ENCODE measurements at regions not wholly inside any gene's neighbourhood (a gene's known extent, or its start where the extent isn't known, plus 50 kb on each side); places are given as distances from the start of the nearest gene placed in this dataset.

DNA sequence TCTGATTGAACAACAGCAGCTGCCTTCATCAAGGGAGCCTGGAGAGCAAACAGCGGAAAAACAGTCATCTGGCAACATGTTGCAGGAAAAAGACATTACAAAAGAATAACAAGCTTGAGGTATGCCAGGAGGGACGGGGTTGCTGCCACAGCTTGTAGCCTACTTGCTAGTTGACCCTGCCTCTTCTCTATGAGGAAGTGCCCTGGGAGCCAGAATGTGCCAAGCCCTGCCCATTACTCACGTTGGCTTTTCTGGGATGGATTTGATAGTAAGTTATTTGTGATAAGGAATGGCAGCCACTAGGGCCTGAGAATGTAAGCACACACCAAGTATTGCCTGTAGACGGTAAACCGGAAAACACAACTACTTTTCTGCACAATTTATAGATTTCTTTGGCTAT lies 113.5 kb upstream of the KIRREL3 start:
- ChIA-PET CTCF (no interaction called here), POLR2A (no interaction called here)
- Mint-ChIP-seq H3K4me1 (ENCODE audit: low read depth) (no peaks in the 10 kb centered on the region), H3K9me3 (ENCODE audit: insufficient read depth) (no peaks in the 10 kb centered on the region), H3K27me3 (ENCODE audit: low read depth) (no peaks in the 10 kb centered on the region), H3K36me3 (ENCODE audit: low read depth) (no peaks in the 10 kb centered on the region), H3K27ac (no peak overlapping the region), H3K4me3 (no peak overlapping the region)
- ATAC-seq (no peak), DNase-seq (no peak)

DNA sequence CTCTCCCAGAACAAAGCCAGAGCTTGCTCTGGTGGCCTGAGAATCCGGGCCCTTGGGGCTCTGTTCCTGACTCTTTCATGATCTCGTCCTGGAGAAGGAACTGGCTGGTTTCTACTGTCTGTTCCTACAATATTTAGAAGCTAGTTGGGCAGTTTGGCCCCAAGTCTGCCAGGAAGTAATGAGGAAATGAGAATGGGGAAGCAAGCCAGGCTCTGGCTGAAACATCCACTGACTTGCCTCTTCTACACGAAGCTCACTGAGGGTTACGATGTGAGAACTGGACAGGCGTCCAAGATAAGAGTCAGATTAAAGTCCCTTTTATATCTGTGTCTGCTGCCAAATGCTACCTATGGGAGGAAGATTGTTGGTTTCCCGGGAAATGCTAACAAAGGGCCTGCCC lies 110.0 kb upstream of the KIRREL3 start:
- no peaks in the 10 kb centered on the region for H3K27me3 Mint-ChIP-seq (ENCODE audit: low read depth)
- ATAC-seq (no peak), DNase-seq (no peak)
- POLR2A ChIA-PET: no interaction called here
- CTCF ChIA-PET: no interaction called here
- H3K27ac Mint-ChIP-seq: no peak overlapping the region
- no peak overlapping the region for H3K4me3 Mint-ChIP-seq
- H3K9me3 Mint-ChIP-seq (ENCODE audit: insufficient read depth): no peaks in the 10 kb centered on the region
- no peaks in the 10 kb centered on the region for H3K36me3 Mint-ChIP-seq (ENCODE audit: low read depth)
- no peaks in the 10 kb centered on the region for H3K4me1 Mint-ChIP-seq (ENCODE audit: low read depth)

DNA sequence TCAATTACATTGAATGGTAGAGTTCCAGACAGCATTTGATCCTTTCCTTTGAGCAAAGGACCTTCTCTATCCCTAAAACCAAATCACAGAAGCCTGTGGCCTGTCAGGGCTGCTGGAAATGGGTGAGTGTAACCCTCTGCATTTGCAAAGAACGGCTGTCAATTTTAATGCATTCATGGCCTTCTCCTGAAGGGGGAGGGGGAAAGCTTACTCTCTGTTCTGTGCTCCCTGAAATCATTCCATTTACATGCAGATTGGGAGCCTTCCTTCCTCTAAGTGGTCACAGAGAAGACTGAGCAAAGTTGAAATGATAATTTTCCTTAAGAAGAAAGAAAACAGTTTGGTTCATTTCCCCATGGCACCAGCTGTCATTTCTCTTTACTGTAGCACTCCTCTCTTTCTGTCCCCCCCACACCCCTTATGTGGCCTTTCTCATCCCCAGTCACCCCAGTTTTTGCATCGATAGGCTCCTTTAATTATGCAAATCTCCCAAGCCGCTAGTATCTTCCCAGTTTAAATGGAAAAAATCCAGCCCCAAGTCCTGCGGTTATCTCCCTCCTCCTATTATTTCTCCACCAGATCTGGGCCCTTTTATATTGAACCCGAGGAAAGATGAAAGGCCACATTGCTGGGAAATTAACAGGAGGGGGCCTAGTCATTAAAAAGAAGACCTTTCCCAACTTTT lies 109.4 kb upstream of the KIRREL3 start:
- Mint-ChIP-seq H3K27me3 (ENCODE audit: low read depth) (no peaks in the 10 kb centered on the region), H3K4me1 (ENCODE audit: low read depth) (no peaks in the 10 kb centered on the region), H3K36me3 (ENCODE audit: low read depth) (no peaks in the 10 kb centered on the region), H3K4me3 (no peak overlapping the region), H3K9me3 (ENCODE audit: insufficient read depth) (no peaks in the 10 kb centered on the region), H3K27ac (no peak overlapping the region)
- DNase-seq (no peak), ATAC-seq (no peak)
- POLR2A ChIA-PET: no interaction called here
- CTCF ChIA-PET: no interaction called here

DNA sequence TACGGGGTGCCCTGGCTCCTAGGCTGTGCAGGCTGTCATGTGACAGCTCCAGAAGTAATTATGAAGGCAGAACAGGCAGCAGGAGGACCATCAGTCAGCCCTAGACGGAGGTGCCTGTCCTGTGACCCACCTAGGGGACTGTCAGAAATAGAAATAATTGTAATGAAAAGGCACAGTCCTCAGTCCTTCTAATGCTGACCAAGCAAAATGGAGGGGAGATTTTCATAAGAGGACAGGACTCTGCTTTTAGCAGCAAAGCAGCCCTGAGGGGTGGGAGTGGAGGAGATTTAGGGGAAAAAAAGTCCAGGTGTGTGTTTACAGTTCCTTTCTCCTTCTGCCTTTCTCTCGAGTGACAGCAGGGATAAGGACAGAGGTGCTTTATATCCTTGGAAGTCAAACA lies 108.3 kb upstream of the KIRREL3 start:
- H3K36me3 Mint-ChIP-seq (ENCODE audit: low read depth): no peaks in the 10 kb centered on the region
- no peak for DNase-seq
- H3K4me3 Mint-ChIP-seq: no peak overlapping the region
- no peak for ATAC-seq
- H3K27ac Mint-ChIP-seq: no peak overlapping the region
- no peaks in the 10 kb centered on the region for H3K27me3 Mint-ChIP-seq (ENCODE audit: low read depth)
- no peaks in the 10 kb centered on the region for H3K9me3 Mint-ChIP-seq (ENCODE audit: insufficient read depth)
- no peaks in the 10 kb centered on the region for H3K4me1 Mint-ChIP-seq (ENCODE audit: low read depth)
- ChIA-PET POLR2A (no interaction called here), CTCF (no interaction called here)

DNA sequence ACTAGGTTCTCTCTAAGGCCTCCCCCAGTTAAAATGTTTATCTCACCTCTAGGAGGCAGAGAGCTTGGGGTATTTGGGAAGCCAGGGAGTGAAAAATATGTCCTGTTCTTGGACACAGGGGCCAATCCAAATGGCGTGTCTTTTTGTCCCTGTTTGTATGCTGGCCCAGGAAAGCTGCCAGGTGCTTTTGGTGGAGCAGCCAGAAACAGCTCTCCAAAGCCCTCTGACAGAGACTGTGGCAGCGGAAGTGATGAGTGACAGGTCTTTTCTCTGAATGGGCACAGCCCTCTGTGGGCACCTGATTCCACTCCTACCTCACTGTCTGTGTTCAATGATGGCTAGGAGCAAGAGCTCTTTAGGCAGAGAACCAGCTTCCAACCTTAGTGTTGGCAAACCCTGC lies 106.4 kb upstream of the KIRREL3 start:
- ChIA-PET CTCF (no interaction called here), POLR2A (no interaction called here)
- H3K27me3 Mint-ChIP-seq (ENCODE audit: low read depth): no peaks in the 10 kb centered on the region
- H3K36me3 Mint-ChIP-seq (ENCODE audit: low read depth): no peaks in the 10 kb centered on the region
- DNase-seq (no peak), ATAC-seq (no peak)
- no peaks in the 10 kb centered on the region for H3K4me1 Mint-ChIP-seq (ENCODE audit: low read depth)
- H3K4me3 Mint-ChIP-seq: no peak overlapping the region
- no peaks in the 10 kb centered on the region for H3K9me3 Mint-ChIP-seq (ENCODE audit: insufficient read depth)
- no peak overlapping the region for H3K27ac Mint-ChIP-seq

DNA sequence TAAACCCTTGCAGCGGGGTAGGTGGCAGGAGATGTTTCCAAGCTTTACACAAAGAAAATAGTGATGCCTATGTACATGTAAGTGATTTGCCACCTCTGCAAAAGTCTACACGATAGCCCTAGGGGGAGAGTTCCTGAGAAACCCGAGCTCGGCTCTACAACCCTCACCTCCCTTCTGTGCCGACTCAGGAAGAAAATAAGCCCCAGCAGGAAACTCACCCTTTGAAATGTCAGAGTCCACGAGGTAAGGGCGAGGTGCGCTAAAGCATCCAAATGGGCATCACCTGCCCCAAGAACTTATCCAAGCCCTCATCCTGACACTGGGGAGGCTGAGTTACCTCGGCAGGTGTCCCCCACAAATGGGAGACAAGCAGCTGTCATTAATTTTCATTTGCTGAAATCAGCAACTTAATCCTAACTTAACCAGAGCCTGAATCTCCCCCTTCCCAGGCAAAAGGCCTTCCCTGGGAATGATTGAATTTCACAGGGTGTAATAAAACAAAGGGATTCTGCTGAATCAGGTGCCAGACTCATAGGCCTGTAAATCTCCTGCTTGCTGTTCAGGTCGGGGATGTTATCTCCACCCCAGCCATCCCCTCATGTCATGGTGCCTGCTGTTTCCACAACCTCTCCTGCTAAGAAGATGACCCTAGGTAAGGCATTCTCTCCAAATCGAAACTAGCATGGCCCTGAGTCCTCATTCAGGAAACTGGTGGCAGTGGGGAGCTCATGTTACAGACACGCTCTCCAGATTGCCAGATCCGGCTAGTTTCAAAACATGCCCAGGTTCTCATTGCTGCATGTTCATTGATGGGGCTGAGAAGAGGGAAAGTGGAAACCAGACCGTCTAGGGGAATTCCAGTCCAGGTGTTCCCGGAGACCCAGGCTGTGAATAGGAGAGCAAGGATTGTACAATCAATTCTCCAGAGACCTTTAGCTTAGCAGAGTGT lies 105.3 kb upstream of the KIRREL3 start:
- Mint-ChIP-seq H3K27me3 (ENCODE audit: low read depth) (no peaks in the 10 kb centered on the region), H3K4me3 (no peak overlapping the region), H3K36me3 (ENCODE audit: low read depth) (no peaks in the 10 kb centered on the region), H3K9me3 (ENCODE audit: insufficient read depth) (no peaks in the 10 kb centered on the region), H3K27ac (no peak overlapping the region), H3K4me1 (ENCODE audit: low read depth) (no peaks in the 10 kb centered on the region)
- ATAC-seq (no peak), DNase-seq (no peak)
- POLR2A ChIA-PET: no interaction called here
- CTCF ChIA-PET: no interaction called here

DNA sequence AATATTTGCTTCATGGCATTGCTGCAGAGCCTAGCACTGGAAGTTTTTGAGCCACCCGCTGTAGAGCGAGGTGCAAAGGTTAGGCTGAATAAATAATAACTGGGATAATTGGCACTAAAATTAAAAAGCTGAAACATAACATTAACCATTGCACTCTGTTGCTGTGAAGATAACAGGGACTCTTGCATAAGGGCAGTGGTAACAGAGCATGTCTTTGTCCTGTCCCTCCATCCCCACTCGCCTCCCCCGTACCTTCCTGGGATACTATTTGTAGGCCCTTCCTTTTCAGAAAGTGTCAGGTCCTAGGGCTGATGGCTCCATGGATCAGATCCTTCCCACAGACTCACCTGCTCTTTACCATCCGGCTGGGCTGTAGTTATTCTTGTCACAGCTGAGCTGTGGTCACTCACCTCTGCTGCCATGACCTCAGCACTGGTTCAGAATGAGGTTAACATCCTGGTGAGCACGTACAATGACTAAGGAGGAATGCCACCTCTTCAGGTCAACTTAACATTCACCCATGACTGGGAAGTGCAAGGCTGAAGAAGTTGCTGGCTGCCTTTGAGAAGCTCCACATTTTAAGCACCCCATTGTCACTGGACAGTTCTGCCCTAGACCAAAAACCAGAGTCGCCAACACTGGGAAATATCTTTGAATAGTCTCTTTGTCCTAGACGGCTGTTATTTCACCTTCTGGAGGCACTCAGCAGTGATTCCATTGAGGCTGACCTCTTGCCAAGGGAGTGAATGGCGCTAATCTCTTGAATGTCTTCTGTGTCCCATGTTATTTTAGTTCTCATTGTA lies 103.2 kb upstream of the KIRREL3 start:
- ATAC-seq: no peak
- ChIA-PET CTCF (no interaction called here), POLR2A (interaction anchor here (0.7 kb wide), 1 partner anchor 77 kb away, joined by 3 read pairs; no protein-coding TSS in a partner anchor)
- H3K4me3 Mint-ChIP-seq: no peak overlapping the region
- no peaks in the 10 kb centered on the region for H3K36me3 Mint-ChIP-seq (ENCODE audit: low read depth)
- H3K27ac Mint-ChIP-seq: no peak overlapping the region
- no peak for DNase-seq
- no peaks in the 10 kb centered on the region for H3K27me3 Mint-ChIP-seq (ENCODE audit: low read depth)
- no peaks in the 10 kb centered on the region for H3K4me1 Mint-ChIP-seq (ENCODE audit: low read depth)
- H3K9me3 Mint-ChIP-seq (ENCODE audit: insufficient read depth): no peaks in the 10 kb centered on the region

DNA sequence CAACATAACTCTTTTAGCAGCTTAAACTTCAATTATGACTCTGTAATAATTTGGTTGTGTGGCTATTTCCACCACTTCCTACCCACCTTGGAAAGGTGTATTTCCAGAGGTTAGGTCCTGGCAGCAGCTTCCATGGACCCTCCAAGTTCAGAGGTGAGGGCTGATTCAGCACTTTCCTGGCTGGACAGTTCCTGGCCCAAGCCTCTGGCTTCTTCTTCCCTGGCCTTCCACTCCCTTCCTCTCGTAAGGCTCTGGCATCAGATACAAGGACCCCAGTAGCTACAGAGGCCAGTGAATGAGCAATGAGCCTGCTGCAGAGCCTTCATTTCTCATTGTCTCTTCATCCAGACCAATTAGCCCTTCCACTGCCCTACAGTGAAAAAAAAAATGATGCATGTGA lies 98.1 kb upstream of the KIRREL3 start:
- Mint-ChIP-seq H3K4me1 (ENCODE audit: low read depth) (no peaks in the 10 kb centered on the region), H3K27ac (no peak overlapping the region), H3K27me3 (ENCODE audit: low read depth) (no peaks in the 10 kb centered on the region), H3K9me3 (ENCODE audit: insufficient read depth) (no peaks in the 10 kb centered on the region), H3K4me3 (no peak overlapping the region), H3K36me3 (ENCODE audit: low read depth) (no peaks in the 10 kb centered on the region)
- DNase-seq (no peak), ATAC-seq (no peak)
- POLR2A ChIA-PET: no interaction called here
- CTCF ChIA-PET: no interaction called here

DNA sequence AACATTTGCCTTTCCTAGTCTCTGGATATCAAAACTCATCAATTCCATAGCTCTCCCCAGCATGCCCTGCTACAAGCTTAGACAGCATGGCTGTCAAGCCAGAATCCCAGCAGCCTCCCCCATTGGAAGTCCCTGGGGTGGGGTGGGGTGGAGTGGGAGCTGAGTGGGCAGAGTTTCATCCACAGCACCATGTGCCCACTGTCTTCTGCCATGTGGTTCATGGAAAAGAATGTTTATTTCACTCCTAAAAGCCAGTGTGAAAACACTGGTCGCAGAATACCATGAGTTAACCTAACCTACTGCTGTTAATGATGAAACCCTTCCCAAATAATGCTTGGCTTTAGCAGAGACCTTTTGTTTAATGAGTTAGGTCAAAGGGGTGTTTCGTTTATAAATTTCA lies 80.2 kb upstream of the KIRREL3 start:
- CTCF ChIA-PET: no interaction called here

DNA sequence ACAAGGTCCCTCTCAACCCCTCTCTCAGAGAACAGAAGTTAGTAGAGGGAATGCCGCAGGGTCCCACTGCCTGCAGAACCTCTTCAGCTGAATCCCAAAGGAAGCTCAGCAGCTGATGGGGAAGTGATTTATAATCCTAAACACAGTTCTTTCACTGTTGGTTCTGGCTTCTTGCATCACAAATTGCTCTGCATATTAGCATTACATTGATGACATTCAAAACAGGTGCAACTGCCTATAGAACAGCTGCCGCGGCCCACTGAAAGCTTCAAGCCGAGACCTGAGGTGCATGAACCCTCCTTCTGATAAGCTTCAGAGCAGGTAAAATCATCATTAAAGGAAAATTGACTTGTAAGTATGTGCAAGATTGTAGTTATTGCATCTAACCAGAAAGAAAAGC lies 75.2 kb upstream of the KIRREL3 start:
- no peak for DNase-seq
- Mint-ChIP-seq H3K4me1 (ENCODE audit: low read depth) (no peaks in the 10 kb centered on the region), H3K27ac (no peak overlapping the region), H3K4me3 (no peak overlapping the region), H3K9me3 (ENCODE audit: insufficient read depth) (no peaks in the 10 kb centered on the region), H3K36me3 (ENCODE audit: low read depth) (no peaks in the 10 kb centered on the region), H3K27me3 (ENCODE audit: low read depth) (no peaks in the 10 kb centered on the region)
- ATAC-seq: no peak
- ChIA-PET POLR2A (no interaction called here), CTCF (no interaction called here)

More for the DNA sequence above, 80.2 kb upstream of the KIRREL3 start:
- Mint-ChIP-seq H3K27ac (no peak overlapping the region), H3K36me3 (ENCODE audit: low read depth) (no peaks in the 10 kb centered on the region), H3K27me3 (ENCODE audit: low read depth) (no peaks in the 10 kb centered on the region), H3K9me3 (ENCODE audit: insufficient read depth) (no peaks in the 10 kb centered on the region), H3K4me1 (ENCODE audit: low read depth) (no peaks in the 10 kb centered on the region), H3K4me3 (no peak overlapping the region)
- DNase-seq: no peak
- POLR2A ChIA-PET: no interaction called here
- no peak for ATAC-seq

DNA sequence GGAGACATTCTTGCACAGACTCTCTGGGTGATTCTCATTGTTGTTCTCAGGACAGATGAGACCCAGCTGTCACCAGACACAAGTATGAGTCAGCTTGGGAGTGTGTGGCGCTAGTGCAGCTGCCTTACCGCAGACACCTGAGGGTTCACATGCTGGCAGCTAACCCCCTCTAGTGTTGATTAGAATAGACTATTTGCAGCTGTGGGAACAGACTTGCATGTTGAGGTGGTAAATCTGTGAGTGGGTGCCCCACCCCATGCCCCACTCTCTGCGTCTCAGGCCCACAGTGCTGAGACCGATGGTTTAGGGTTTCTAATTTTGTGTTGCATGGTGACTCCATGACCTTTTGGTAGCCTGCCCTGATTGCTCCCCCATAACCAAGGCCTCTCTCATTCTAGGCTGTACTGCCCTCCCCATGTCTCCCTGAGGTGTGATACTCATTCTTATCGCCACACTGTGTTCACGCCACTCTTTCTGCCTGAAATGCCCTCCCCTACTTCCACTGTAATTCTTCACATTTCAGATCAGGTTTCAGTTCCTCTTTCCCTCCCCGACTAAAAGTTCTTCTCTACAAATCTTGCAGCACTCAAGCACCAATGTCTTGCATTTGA lies 73.7 kb upstream of the KIRREL3 start:
- DNase-seq: no peak
- ChIA-PET CTCF (no interaction called here), POLR2A (no interaction called here)
- no peak overlapping the region for H3K4me3 Mint-ChIP-seq
- no peaks in the 10 kb centered on the region for H3K9me3 Mint-ChIP-seq (ENCODE audit: insufficient read depth)
- no peak overlapping the region for H3K27ac Mint-ChIP-seq
- no peak for ATAC-seq
- no peaks in the 10 kb centered on the region for H3K4me1 Mint-ChIP-seq (ENCODE audit: low read depth)
- H3K36me3 Mint-ChIP-seq (ENCODE audit: low read depth): no peaks in the 10 kb centered on the region
- no peaks in the 10 kb centered on the region for H3K27me3 Mint-ChIP-seq (ENCODE audit: low read depth)

DNA sequence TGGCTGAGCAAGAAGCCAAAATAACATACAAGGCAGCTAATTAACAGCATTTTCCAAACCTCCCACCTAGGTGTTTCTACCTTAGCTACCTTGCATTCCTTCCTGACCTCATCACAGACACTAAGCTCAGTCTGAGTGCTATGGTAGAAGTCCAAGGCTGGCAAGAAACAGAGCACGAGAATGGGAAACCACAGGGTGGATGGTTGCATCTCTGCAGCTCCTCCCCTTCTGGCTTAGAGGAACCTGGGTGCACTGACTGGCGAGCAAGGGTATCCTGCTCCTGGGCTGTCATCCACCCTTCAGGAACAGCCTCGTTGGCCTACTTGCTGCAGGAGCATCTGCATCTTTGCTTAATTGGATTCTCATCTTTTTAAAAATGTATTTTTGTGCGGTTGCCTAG lies 73.1 kb upstream of the KIRREL3 start:
- Mint-ChIP-seq H3K4me3 (no peak overlapping the region), H3K27ac (no peak overlapping the region), H3K9me3 (ENCODE audit: insufficient read depth) (no peaks in the 10 kb centered on the region), H3K4me1 (ENCODE audit: low read depth) (no peaks in the 10 kb centered on the region), H3K36me3 (ENCODE audit: low read depth) (no peaks in the 10 kb centered on the region), H3K27me3 (ENCODE audit: low read depth) (no peaks in the 10 kb centered on the region)
- no peak for DNase-seq
- ATAC-seq: no peak
- ChIA-PET CTCF (no interaction called here), POLR2A (no interaction called here)

Measured in activated CD8-positive, alpha-beta T cell treated with anti-CD3 and anti-CD28 coated beads, Interleukin-2, amount 10 ng/mL, durations not matched to agents 7 days and 5 days (primary cell).